ENCODE measurements at regions not wholly inside any gene's neighbourhood (a gene's known extent, or its start where the extent isn't known, plus 50 kb on each side); places are given as distances from the start of the nearest gene placed in this dataset.

DNA sequence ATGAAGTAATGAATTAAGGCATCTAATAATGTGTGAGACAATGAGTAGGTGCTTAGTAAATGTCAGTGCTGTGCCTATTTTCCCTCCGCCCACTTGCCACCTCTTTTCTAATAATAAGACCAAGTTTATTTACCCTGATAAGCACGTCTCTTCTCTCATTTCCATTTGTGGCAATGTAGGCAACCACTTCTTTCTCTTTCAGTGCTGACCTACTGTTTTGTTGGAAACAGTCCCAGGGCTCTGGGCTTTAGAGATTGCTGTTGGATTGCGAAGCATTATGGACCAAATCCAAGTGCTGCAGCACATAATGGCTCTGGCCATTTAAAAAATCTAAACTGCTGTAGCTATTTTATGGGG lies 141.3 kb upstream of the PLEKHG7 start:
- peak; percentile 59 for DNase-seq (ENCODE audit: low spot score)
- ChIA-PET POLR2A (ENCODE audit: low non-redundant PET) (no interaction called here), CTCF (no interaction called here)
- no peaks in the 10 kb centered on the region for H3K4me1 ChIP-seq (ENCODE audit: insufficient read depth, low read length, poor library complexity, severe bottlenecking)
- BruUV-seq (replicated peaks): no TSS peak
- no peak overlapping the region for H3K27ac ChIP-seq (ENCODE audit: low read depth, low read length, poor library complexity, severe bottlenecking)
- TF ChIP-seq CTCF (conservative IDR thresholded peaks at IDR 0.05; ENCODE audit: low read depth, low read length): no peak
- TF ChIP-seq EZH2 (IDR thresholded peaks at IDR 0.05; ENCODE audit: borderline replicate concordance, low read depth, low read length, poor library complexity, severe bottlenecking): no peak
- intact Hi-C loops (cut with micrococcal nuclease; ENCODE audit: unreplicated experiment): no loop called here
- H3K27me3 ChIP-seq (replicated peaks; ENCODE audit: insufficient read depth, low read depth, low read length, poor library complexity): no peaks in the 10 kb centered on the region
- H3K36me3 ChIP-seq (ENCODE audit: insufficient read depth, low read length, poor library complexity, severe bottlenecking): no peaks in the 10 kb centered on the region
- H3K4me3 ChIP-seq (ENCODE audit: low read depth, low read length, poor library complexity, severe bottlenecking): no peak overlapping the region
- no peaks in the 10 kb centered on the region for H3K9me3 ChIP-seq (ENCODE audit: low read depth, low read length, poor library complexity, severe bottlenecking)

DNA sequence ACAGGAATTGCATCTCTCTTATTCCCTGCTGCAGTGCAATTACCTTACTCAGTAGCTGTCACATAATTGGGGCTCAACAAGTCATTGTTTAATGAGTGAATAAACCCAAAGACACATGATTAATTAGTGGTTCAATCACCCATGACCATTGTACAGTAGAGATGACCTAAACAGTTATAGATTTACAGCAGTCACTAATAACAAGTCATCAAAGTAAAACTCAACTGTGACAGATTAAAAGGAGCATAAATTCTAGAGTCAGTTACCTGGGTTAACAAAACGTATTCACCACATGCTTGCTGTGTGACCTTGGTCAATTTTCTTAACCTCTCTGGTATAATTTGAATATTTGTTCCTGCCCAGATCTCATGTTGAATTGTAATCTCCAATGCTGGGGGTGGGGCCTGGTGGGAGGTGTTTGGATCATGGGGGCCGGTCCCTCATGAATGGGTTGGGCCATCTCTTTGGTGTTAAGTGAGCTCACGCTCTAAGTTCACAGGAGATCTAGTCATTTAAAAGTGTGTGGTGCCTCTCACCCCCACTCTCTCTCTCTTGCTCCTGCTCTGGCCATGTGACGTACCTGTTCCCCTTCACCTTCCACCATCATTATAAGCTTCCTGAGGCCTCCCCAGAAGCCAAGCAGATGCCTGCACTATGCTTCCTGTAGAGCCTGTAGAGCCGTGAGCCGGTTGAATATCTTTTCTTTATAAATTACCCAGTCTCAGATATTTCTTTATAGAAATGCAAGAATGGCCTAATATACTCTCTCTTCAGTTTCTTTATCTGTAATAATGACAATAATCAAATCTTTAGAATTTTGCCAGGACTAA lies 141.9 kb upstream of the PLEKHG7 start:
- CTCF ChIA-PET: no interaction called here
- DNase-seq (ENCODE audit: low spot score): no peak
- POLR2A ChIA-PET (ENCODE audit: low non-redundant PET): no interaction called here
- Histone ChIP-seq H3K27ac (ENCODE audit: low read depth, low read length, poor library complexity, severe bottlenecking) (no peak overlapping the region), H3K4me3 (ENCODE audit: low read depth, low read length, poor library complexity, severe bottlenecking) (no peak overlapping the region), H3K27me3 (replicated peaks; ENCODE audit: insufficient read depth, low read depth, low read length, poor library complexity) (no peaks in the 10 kb centered on the region), H3K9me3 (ENCODE audit: low read depth, low read length, poor library complexity, severe bottlenecking) (no peaks in the 10 kb centered on the region), H3K36me3 (ENCODE audit: insufficient read depth, low read length, poor library complexity, severe bottlenecking) (no peaks in the 10 kb centered on the region), H3K4me1 (ENCODE audit: insufficient read depth, low read length, poor library complexity, severe bottlenecking) (no peaks in the 10 kb centered on the region)
- intact Hi-C loops (cut with micrococcal nuclease; ENCODE audit: unreplicated experiment): no loop called here
- no TSS peak for BruUV-seq (replicated peaks)
- TF ChIP-seq CTCF (conservative IDR thresholded peaks at IDR 0.05; ENCODE audit: low read depth, low read length) (no peak), EZH2 (IDR thresholded peaks at IDR 0.05; ENCODE audit: borderline replicate concordance, low read depth, low read length, poor library complexity, severe bottlenecking) (no peak)

GRCh38 chr12:92558806-92559205 lies 144.0 kb upstream of the PLEKHG7 start:
- DNase-seq (ENCODE audit: low spot score): no peak
- Histone ChIP-seq H3K4me3 (ENCODE audit: low read depth, low read length, poor library complexity, severe bottlenecking) (no peak overlapping the region), H3K4me1 (ENCODE audit: insufficient read depth, low read length, poor library complexity, severe bottlenecking) (no peaks in the 10 kb centered on the region), H3K36me3 (ENCODE audit: insufficient read depth, low read length, poor library complexity, severe bottlenecking) (no peaks in the 10 kb centered on the region), H3K9me3 (ENCODE audit: low read depth, low read length, poor library complexity, severe bottlenecking) (no peaks in the 10 kb centered on the region), H3K27me3 (replicated peaks; ENCODE audit: insufficient read depth, low read depth, low read length, poor library complexity) (no peaks in the 10 kb centered on the region), H3K27ac (ENCODE audit: low read depth, low read length, poor library complexity, severe bottlenecking) (no peak overlapping the region)
- intact Hi-C loops (cut with micrococcal nuclease; ENCODE audit: unreplicated experiment): no loop called here
- POLR2A ChIA-PET (ENCODE audit: low non-redundant PET): no interaction called here
- TF ChIP-seq EZH2 (IDR thresholded peaks at IDR 0.05; ENCODE audit: borderline replicate concordance, low read depth, low read length, poor library complexity, severe bottlenecking) (no peak), CTCF (conservative IDR thresholded peaks at IDR 0.05; ENCODE audit: low read depth, low read length) (no peak)
- CTCF ChIA-PET: no interaction called here
- BruUV-seq (replicated peaks): no TSS peak

Measured in A673 (cell line).